Large intestine (tissue), 3 donors: ENCODE measurements at regions not wholly inside any gene's neighbourhood (a gene's known extent, or its start where the extent isn't known, plus 50 kb on each side); places are given as distances from the start of the nearest gene placed in this dataset.

Experiments
- DNase-seq, 2 donors: peaks; one replicate each; pipeline versions ENCODE4 v3.0.0 to v3.0.0-alpha.2; 2013
- H3K27ac ChIP-seq: one replicate; pipeline ENCODE4 v1.5.1; 2013; ENCODE audit warnings: low read length
- H3K27me3 ChIP-seq: 2 replicates; pipeline ENCODE4 v1.6.1; 2013; ENCODE audit warnings: low read length; ENCODE audit not compliant: control insufficient read depth, insufficient read depth
- H3K36me3 ChIP-seq: 2 replicates; pipeline ENCODE4 v1.6.1; 2013; ENCODE audit warnings: low read length; ENCODE audit not compliant: control insufficient read depth, insufficient read depth
- H3K4me1 ChIP-seq: one replicate; pipeline ENCODE4 v1.6.1; 2013; ENCODE audit warnings: low read length; ENCODE audit not compliant: control insufficient read depth, insufficient read depth
- H3K4me3 ChIP-seq: one replicate; pipeline ENCODE4 v1.5.1; 2013; ENCODE audit warnings: low read length
- H3K9me3 ChIP-seq: one replicate; pipeline ENCODE4 v1.6.1; 2013; ENCODE audit warnings: mild to moderate bottlenecking, low read depth, low read length, moderate library complexity; ENCODE audit not compliant: control insufficient read depth
- WGBS: methylation state at CpG from one replicate; pipeline ENCODE4 v1.1.5; 2013; ENCODE audit warnings: low lambda C conversion rate; ENCODE audit not compliant: insufficient coverage; 5-methylcytosine and 5-hydroxymethylcytosine counted together

GRCh38 chr12:39240587-39240986 is 202.3 kb downstream of the KIF21A start:
- Histone ChIP-seq H3K27me3 (no peaks in the 10 kb centered on the region), H3K27ac (no peak overlapping the region), H3K4me1 (peaks cover 3% of the 10 kb centered on the region), H3K4me3 (no peak overlapping the region), H3K36me3 (no peaks in the 10 kb centered on the region), H3K9me3 (no peaks in the 10 kb centered on the region)
- no peak for DNase-seq
- 40% methylated on average over 1 of the region's 1 CpG for WGBS

GRCh38 chr12:39239490-39240486 is 203.1 kb downstream of the KIF21A start:
- Histone ChIP-seq H3K4me3 (no peak overlapping the region), H3K9me3 (no peaks in the 10 kb centered on the region), H3K4me1 (peaks cover 3% of the 10 kb centered on the region), H3K36me3 (no peaks in the 10 kb centered on the region), H3K27me3 (no peaks in the 10 kb centered on the region), H3K27ac (peak overlapping the region; percentile 16)
- peak; percentile 14 to 39 for DNase-seq
- WGBS = no CpG with 5 or more reads among the region's 5 CpGs

DNA sequence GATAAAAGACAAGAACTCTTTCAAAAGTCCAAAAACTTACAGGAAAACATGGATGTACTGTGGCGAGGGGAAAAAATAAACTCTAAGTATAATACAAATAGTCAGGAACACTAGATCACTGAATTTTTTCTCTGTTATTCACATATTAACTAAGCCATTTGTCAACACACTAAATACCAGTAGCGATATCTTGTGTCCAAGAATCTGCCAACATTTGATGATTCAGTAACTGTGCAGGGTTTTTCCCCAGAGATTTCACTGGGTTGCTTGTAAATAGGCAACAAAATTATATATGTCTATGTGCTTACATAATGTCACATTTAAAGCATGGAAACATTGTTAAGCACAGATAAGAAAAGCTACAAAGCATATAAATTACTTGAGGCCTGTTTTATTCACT is 205.9 kb downstream of the KIF21A start:
- Histone ChIP-seq H3K4me3 (no peak overlapping the region), H3K27ac (no peak overlapping the region), H3K4me1 (peaks cover 3% of the 10 kb centered on the region), H3K36me3 (no peaks in the 10 kb centered on the region), H3K27me3 (no peaks in the 10 kb centered on the region), H3K9me3 (no peaks in the 10 kb centered on the region)
- no peak for DNase-seq
- 20% methylated on average over 1 of the region's 2 CpGs for WGBS

DNA sequence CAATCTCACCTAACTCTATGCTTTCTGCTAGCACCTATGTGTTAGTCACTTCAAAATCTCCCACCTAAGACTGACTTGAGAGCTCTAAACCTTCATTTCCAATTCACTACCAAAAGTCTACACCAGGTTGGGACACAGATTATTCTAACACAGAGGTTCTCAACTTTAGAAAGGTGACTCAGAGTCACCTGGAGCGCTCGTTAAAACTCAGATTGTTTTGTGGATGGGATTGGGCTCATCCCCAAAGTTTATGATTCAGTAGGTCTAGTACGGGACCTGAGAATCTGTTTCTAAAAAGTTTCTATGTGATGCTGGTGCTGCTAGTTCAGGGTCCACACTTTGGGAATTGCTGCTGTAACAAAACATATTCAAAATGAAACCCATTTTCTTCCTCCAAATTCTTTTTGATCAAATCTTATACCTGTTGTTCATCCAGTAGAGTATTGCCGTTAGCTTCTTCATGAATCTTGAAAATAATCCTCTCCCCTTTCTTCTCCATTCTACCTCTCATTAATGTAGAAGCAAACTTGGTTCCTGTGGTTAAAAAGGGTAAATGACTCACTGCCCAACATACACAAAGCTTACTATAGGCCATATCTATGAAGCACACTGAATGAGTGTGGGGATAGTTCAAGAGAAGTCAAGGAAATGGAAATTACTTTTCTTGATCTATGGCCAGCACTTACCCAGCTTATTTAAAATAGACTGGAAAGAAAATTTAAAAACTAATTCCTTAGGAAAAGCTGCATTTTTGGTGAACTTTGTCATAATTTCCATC is 206.7 kb downstream of the KIF21A start:
- no peaks in the 10 kb centered on the region for H3K9me3 ChIP-seq
- WGBS = 100% methylated on average over 1 of the region's 4 CpGs
- H3K36me3 ChIP-seq = no peaks in the 10 kb centered on the region
- no peak for DNase-seq
- H3K27ac ChIP-seq = no peak overlapping the region
- H3K4me1 ChIP-seq = peaks cover 3% of the 10 kb centered on the region
- no peak overlapping the region for H3K4me3 ChIP-seq
- H3K27me3 ChIP-seq = no peaks in the 10 kb centered on the region

DNA sequence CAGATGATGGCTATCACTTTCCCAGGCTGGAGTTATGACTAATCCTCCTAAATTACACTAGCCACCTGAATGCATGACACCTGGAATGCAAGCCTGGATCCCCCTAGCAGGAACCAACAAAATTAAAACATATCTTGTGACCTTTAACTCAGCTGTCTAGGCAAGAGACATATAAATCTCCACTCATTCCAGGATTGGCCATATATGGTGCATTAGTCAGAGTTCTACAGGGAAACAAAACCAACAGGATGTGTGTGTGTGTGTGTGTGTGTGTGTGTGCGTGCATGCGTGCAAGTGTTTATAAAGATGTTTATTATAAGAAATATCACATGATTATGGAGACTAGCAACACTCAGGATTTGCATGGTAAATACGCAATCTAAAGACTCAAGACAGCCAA is 212.8 kb downstream of the KIF21A start:
- 100% methylated on average over 1 of the region's 3 CpGs for WGBS
- H3K27me3 ChIP-seq = no peaks in the 10 kb centered on the region
- H3K36me3 ChIP-seq = no peaks in the 10 kb centered on the region
- no peak overlapping the region for H3K4me3 ChIP-seq
- H3K9me3 ChIP-seq = no peaks in the 10 kb centered on the region
- no peak for DNase-seq
- H3K27ac ChIP-seq = no peak overlapping the region
- no peaks in the 10 kb centered on the region for H3K4me1 ChIP-seq

DNA sequence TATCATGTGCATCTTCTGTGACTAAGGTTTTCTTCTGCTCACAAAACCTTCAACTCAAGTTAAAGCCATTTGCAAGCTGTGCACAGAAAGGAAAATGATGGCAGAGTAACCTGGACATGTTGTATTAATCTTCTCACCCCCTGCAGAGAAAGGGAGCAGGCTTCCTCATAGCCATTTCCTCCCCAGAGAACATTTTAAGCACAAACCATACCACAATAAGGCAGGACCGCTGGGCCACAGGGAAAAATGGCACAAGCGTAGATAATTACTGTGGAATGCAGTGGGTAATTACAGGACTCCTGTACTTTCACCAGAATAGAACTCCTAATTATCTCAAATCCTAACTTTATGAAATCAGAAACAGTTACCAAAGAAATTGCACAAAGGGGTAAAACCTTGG is 215.7 kb downstream of the KIF21A start:
- Histone ChIP-seq H3K36me3 (no peaks in the 10 kb centered on the region), H3K9me3 (no peaks in the 10 kb centered on the region), H3K4me3 (no peak overlapping the region), H3K4me1 (no peaks in the 10 kb centered on the region), H3K27me3 (no peaks in the 10 kb centered on the region), H3K27ac (no peak overlapping the region)
- WGBS = no CpG with 5 or more reads among the region's 2 CpGs
- DNase-seq = no peak

DNA sequence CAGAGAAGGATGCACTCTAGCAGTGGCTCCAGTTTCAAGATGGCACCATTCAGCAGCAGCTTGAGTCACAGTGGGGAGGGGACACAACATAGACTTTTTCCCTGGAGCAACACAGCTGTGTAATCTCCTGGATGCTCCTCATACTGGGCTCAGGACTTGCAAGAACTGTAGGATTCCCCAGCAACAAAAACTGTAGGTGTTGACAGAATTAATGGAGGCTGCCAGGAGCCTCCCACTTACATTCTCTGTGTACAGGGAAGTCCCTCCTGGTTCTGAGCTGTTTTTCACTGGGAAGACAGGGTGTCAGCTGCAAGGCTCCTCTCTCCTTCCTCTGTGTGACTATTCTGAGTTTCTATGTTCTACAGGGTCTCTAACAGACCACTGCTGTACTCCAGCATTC is 217.9 kb downstream of the KIF21A start:
- Histone ChIP-seq H3K9me3 (no peaks in the 10 kb centered on the region), H3K4me3 (no peak overlapping the region), H3K4me1 (no peaks in the 10 kb centered on the region), H3K27me3 (no peaks in the 10 kb centered on the region), H3K36me3 (no peaks in the 10 kb centered on the region), H3K27ac (no peak overlapping the region)
- no peak for DNase-seq

DNA sequence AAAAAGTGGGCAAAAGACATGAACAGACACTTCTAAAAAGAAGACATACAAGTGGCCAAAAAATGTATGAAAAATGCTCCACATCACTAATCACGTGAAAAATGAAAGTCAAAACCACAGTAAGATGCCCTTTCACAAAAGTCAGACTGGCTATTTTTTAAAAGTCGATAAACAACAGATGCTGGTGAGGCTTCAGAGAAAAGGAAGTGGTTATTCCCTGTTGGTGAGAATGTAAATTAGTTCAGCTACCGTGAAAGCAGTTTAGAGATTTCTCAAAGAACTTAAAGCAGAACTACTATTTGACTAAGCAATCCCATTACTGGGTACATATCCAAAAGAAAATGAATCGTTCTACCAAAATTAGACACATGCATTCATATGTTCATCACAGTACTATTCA is 237.0 kb downstream of the KIF21A start:
- Histone ChIP-seq H3K4me3 (no peak overlapping the region), H3K27ac (no peak overlapping the region), H3K4me1 (no peaks in the 10 kb centered on the region), H3K9me3 (no peaks in the 10 kb centered on the region), H3K36me3 (no peaks in the 10 kb centered on the region), H3K27me3 (no peaks in the 10 kb centered on the region)
- 94% methylated on average over 3 of the region's 4 CpGs for WGBS
- no peak for DNase-seq

DNA sequence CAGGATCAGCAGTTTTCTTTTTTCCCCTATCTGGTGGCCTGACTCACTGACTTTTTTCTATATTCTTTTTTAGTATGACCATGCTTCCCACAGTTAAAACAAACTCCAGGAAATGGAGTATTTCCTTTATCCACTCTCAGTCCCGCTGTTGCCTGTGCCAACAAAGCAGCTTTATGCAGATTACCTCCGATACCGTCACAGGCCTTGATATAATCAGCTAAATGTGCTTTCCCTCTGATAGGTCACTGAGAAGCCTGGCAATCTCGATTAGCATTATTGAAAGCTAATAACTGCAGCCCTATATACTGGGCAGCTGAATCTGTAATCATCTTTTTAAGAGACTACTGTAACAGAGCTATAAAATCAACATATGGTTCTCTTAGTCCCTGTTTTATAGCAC is 243.6 kb downstream of the KIF21A start:
- H3K9me3 ChIP-seq = no peaks in the 10 kb centered on the region
- H3K4me3 ChIP-seq = no peak overlapping the region
- H3K36me3 ChIP-seq = no peaks in the 10 kb centered on the region
- H3K4me1 ChIP-seq = no peaks in the 10 kb centered on the region
- DNase-seq = no peak
- WGBS = 60% methylated on average over 1 of the region's 4 CpGs
- no peak overlapping the region for H3K27ac ChIP-seq
- no peaks in the 10 kb centered on the region for H3K27me3 ChIP-seq

DNA sequence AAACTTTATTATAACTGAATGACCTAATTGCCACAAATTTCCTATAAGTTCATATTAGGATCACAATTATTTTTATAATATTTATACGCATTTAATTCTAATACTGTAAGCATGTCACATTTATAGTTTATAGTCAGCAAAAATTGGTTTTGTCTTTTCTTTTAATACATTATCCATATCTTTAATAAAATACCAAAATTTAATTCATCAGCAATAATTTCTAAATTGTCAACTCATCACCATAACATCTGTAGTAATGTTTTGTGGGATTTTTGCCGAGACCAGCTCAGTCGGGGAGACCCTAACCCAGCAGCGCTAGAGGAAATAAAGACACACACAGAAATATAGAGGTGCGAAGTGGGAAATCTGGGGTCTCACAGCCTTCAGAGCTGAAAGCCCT is 254.2 kb downstream of the KIF21A start:
- Histone ChIP-seq H3K27me3 (no peaks in the 10 kb centered on the region), H3K36me3 (no peaks in the 10 kb centered on the region), H3K27ac (no peak overlapping the region), H3K4me3 (no peak overlapping the region), H3K4me1 (no peaks in the 10 kb centered on the region), H3K9me3 (no peaks in the 10 kb centered on the region)
- DNase-seq = no peak
- 89% methylated on average over 1 of the region's 5 CpGs for whole genome bisulfite sequencing
